Esophagus squamous epithelium (tissue), 4 donors: ENCODE measurements at regions not wholly inside any gene's neighbourhood (a gene's known extent, or its start where the extent isn't known, plus 50 kb on each side); places are given as distances from the start of the nearest gene placed in this dataset.

Experiments used
- CTCF ChIP-seq, 6 experiments: fragments of 450-650 bp in 4 of 6; fragments of 200-600 bp in 2 of 6; sonication (generic) in 2 of 6; IDR thresholded peaks; one replicate each; pipeline ENCODE4 v1.5.1; 2016 to 2019; ENCODE audit warnings: antibody characterized with exemption in 6 of 6, mild to moderate bottlenecking in 4 of 6, moderate library complexity in 4 of 6
- POLR2A ChIP-seq, 4 donors: fragments of 450-650 bp; IDR thresholded peaks; one replicate each; pipeline ENCODE4 v1.6.1; 2017; ENCODE audit warnings: antibody characterized with exemption in 4 of 4, mild to moderate bottlenecking in 4 of 4, moderate library complexity in 3 of 4

DNA sequence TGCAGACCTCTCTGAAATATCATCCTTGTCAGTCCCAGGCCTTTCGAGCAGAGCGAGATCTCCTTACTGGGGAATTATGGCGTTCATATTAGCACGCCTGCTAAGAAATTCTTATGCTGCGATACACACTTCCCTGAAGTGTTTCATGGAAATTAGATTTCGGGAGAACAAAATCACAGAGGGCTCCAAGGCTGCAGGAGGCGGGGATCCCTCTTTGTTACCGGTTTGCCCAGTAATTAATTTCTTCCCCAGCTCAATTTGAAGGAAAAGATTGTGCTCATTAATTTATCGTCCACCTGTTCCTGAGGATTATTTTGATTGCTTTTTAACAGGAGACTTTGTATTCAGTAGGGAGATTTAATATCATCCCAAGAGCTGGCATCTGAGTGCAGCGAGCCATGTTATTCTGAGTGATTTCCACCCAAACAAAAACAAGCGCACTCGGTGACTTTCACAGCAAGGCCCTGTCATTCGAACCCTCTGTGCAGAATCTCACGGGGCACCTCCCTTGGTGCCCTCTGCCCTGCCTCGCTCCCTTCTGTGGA, 202.3 kb upstream of the GALNT2 start:
- TF ChIP-seq CTCF (IDR thresholded peaks at IDR 0.05) (no peak), POLR2A (IDR thresholded peaks at IDR 0.05) (no peak)
